Lung (tissue), 11 donors: ENCODE measurements at regions not wholly inside any gene's neighbourhood (a gene's known extent, or its start where the extent isn't known, plus 50 kb on each side); places are given as distances from the start of the nearest gene placed in this dataset.

ENCODE experiments used
- ATAC-seq: fragments of 200-7000 bp; cut with Tn5 transposase; one replicate; pipeline ENCODE4 v1.9.1; 2020; ENCODE audit warnings: moderate number of reproducible peaks; ENCODE audit not compliant: insufficient read depth, low FRiP score
- DNase-seq, 3 donors: peaks; one replicate each; pipeline ENCODE4 v3.0.0-alpha.2; 2013 to 2017
- H3K27ac ChIP-seq, 2 donors: one replicate each; pipeline ENCODE4 v1.5.1; 2013; ENCODE audit warnings: mild to moderate bottlenecking in 2 of 2, moderate library complexity in 2 of 2, control low read depth in 1 of 2, inconsistent platforms in 1 of 2, low read depth in 1 of 2, low read length in 1 of 2
- H3K27me3 ChIP-seq, 3 donors: one replicate each; pipeline ENCODE4 v1.5.1; 2013; ENCODE audit warnings: low read length in 2 of 3; ENCODE audit not compliant: control insufficient read depth in 3 of 3, insufficient read depth in 3 of 3
- H3K36me3 ChIP-seq, 4 donors: one replicate each; pipeline ENCODE4 v1.5.1; 2013; ENCODE audit warnings: low read length in 4 of 4, mild to moderate bottlenecking in 1 of 4, moderate library complexity in 1 of 4; ENCODE audit not compliant: control insufficient read depth in 4 of 4, insufficient read depth in 4 of 4
- H3K4me1 ChIP-seq, 5 donors: one replicate each; pipeline ENCODE4 v1.5.1; 2013; ENCODE audit warnings: low read length in 5 of 5, mild to moderate bottlenecking in 2 of 5, moderate library complexity in 1 of 5; ENCODE audit not compliant: control insufficient read depth in 5 of 5, insufficient read depth in 5 of 5
- H3K4me3 ChIP-seq: one replicate; pipeline ENCODE4 v1.5.1; 2013; ENCODE audit warnings: mild to moderate bottlenecking, control low read depth, moderate library complexity
- H3K9ac ChIP-seq, 2 donors: one replicate each; pipeline ENCODE4 v1.5.1; 2013; ENCODE audit warnings: low read length in 2 of 2, control low read depth in 1 of 2; ENCODE audit not compliant: insufficient read depth in 1 of 2
- H3K9me3 ChIP-seq, 4 donors: one replicate each; pipeline ENCODE4 v1.5.1; 2013; ENCODE audit warnings: low read length in 3 of 4, mild to moderate bottlenecking in 1 of 4, moderate library complexity in 1 of 4; ENCODE audit not compliant: control insufficient read depth in 4 of 4, insufficient read depth in 3 of 4
- CTCF ChIP-seq: IDR thresholded peaks from 2 replicates; pipeline ENCODE4 v1.5.1; 2012; ENCODE audit warnings: mild to moderate bottlenecking; ENCODE audit errors: control extremely low read depth, extremely low read depth
- WGBS, 2 donors: extraction: QIAGEN DNeasy Blood & Tissue Kit; methylation state at CpG; one replicate each; pipeline ENCODE4 v1.1.7; 2013; 5-methylcytosine and 5-hydroxymethylcytosine counted together
- donor health status: control.
- donor health status: control.
- donor health status: Bipolar disorder and iron deficiency.
- donor health status: healthy.
- donor health status: DM: yes; HTN: yes; CAD: no.

GRCh38 chr16:56038564-56039098 lies 152.7 kb upstream of the GNAO1 start:
- H3K9me3 ChIP-seq: peaks cover 0 to 6% (median 2%) of the 10 kb centered on the region in 4 donors
- DNase-seq (no peak), ATAC-seq (no peak)
- no peaks in the 10 kb centered on the region for H3K4me1 ChIP-seq
- H3K36me3 ChIP-seq: no peaks in the 10 kb centered on the region
- no peak overlapping the region for H3K9ac ChIP-seq
- H3K4me3 ChIP-seq: no peak overlapping the region
- no peak for TF ChIP-seq CTCF
- no peak overlapping the region for H3K27ac ChIP-seq
- no peaks in the 10 kb centered on the region for H3K27me3 ChIP-seq
- WGBS, 2 donors: 58 to 66% methylated on average over 3 of the region's 3 CpGs

DNA sequence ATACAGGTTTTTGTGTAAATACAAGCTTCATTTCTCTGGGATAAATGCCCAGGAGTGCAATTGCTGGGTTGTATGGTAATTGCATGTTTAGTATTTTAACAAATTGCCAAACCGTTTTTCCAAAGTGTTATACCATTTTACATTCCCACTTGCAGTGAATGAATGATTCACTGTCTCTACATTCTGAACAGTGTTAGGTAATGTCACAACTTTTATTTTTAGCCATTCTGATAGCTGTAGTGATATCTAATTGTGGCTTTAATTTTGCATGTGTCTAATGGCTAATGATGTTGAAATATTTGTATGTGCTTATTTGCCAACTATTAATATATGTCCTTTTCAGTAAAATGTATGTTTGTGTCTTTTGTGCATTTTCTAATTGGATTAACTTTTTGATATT lies 156.9 kb upstream of the CES5A start:
- Histone ChIP-seq H3K9ac (no peak overlapping the region), H3K36me3 (no peaks in the 10 kb centered on the region), H3K9me3 (peaks cover 0 to 2% (median 1%) of the 10 kb centered on the region in 4 donors), H3K27ac (no peak overlapping the region), H3K4me3 (no peak overlapping the region), H3K27me3 (no peaks in the 10 kb centered on the region), H3K4me1 (no peaks in the 10 kb centered on the region)
- WGBS, 2 donors: 67 to 88% methylated on average over 1 of the region's 1 CpG
- DNase-seq (no peak), ATAC-seq (no peak)
- TF ChIP-seq CTCF: no peak

DNA sequence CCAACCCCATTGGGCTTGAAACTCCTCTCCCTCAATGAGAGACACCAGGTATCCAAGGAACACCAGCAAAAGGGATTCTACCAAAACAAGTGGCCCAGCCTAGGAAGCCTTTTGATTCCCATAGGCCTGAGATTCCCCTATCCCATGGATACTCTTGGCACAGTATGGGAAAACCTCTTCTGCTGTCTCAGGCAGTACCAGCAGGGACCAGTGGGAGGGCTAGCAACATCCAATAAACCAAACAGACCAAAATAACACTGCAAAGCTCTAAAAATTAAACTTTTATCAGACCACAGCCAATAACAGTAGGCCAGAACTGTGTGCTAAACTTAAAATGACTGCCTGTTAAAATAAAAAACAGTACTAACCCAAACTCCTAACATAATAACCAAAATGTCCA lies 153.9 kb upstream of the CES5A start:
- no peaks in the 10 kb centered on the region for H3K4me1 ChIP-seq
- H3K9me3 ChIP-seq: no peaks in the 10 kb centered on the region
- H3K27ac ChIP-seq: no peak overlapping the region
- no peak for TF ChIP-seq CTCF
- no peak overlapping the region for H3K9ac ChIP-seq
- ATAC-seq (no peak), DNase-seq (no peak)
- no peaks in the 10 kb centered on the region for H3K36me3 ChIP-seq
- H3K4me3 ChIP-seq: no peak overlapping the region
- no peaks in the 10 kb centered on the region for H3K27me3 ChIP-seq

DNA sequence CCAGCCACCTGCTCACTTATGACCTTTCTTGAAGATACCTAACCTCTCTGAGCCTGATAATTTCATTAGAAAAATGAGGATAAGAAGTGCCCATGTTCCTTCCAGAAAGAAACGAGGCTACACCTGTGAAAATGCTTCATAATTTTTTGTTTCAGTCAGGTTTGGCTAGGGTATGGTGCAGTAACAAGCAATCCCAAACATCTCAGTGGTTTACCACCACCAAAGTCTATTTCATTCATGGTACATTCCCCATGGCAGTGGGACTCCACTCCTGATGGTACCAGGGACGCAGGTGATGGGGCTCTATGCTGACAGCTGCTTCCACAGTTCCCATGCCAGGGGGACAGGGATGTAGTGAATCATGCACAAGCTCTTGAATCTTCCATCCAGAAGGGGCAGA lies 147.6 kb upstream of the CES5A start:
- H3K4me1 ChIP-seq: peaks cover 0 to 9% (median 0%) of the 10 kb centered on the region in 5 donors
- no peak overlapping the region for H3K27ac ChIP-seq
- no peaks in the 10 kb centered on the region for H3K27me3 ChIP-seq
- no peaks in the 10 kb centered on the region for H3K36me3 ChIP-seq
- 54 to 69% methylated on average over 2 of the region's 2 CpGs for WGBS, 2 donors
- peaks cover 0 to 2% (median 0%) of the 10 kb centered on the region in 4 donors for H3K9me3 ChIP-seq
- ATAC-seq: no peak
- H3K9ac ChIP-seq: no peak overlapping the region
- no peak overlapping the region for H3K4me3 ChIP-seq
- TF ChIP-seq CTCF: no peak
- DNase-seq: no peak
